Activated CD4-positive, alpha-beta T cell treated with anti-CD3 and anti-CD28 coated beads, Interleukin-2, Interleukin-4, amounts not matched to agents 100 ng/mL and 50 ng/mL, durations not matched to agents 16 hours and 8 hours (primary cell): ENCODE measurements at regions not wholly inside any gene's neighbourhood (a gene's known extent, or its start where the extent isn't known, plus 50 kb on each side); places are given as distances from the start of the nearest gene placed in this dataset.
"Not testable (repeated sequence)": the region's sequence is repeated elsewhere in the genome, so short reads cannot be mapped to it uniquely, and the experiment has no call there.

ENCODE experiments used
- DNase-seq: peaks from one replicate; pipeline ENCODE4 v3.0.0-alpha.2; 2020; ENCODE audit warnings: low spot score

DNA sequence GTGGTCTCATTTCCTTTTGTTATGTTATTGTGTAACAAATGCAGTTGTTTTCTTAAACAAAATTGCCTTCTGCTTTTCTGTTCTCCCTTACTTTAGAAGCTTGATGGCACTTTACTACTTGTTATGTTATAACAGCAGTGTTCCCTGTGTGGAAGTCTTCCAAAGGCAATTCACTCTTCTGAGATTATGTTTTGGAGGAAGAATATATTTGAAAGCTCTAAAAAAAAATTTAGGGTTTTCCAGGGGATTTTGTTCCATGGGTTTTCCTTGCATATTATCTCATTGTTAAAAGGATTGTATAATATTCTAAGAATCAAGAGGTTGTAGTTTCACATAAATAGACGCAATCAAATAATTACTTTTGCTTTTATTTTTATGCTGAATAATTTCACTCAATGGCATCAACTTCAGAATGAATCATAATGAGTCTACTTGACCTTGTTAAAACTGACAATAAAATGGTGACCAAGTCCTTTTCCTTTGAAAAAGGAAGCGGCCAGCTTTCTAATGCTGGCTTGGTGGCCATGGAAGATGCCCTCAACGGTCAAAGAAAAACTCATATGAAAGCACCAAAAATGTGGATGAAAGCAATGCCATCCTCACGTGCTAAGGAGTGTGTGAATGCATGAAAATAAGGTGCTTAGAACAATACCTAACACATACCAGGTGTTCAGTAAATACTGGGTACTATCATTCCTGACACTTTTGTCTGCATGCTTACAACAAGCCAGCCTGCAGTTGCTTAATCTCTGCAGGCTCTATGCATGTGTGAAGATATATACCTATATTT is 92.4 kb upstream of the KLF6 start:
- DNase-seq, result peak; percentile 44

DNA sequence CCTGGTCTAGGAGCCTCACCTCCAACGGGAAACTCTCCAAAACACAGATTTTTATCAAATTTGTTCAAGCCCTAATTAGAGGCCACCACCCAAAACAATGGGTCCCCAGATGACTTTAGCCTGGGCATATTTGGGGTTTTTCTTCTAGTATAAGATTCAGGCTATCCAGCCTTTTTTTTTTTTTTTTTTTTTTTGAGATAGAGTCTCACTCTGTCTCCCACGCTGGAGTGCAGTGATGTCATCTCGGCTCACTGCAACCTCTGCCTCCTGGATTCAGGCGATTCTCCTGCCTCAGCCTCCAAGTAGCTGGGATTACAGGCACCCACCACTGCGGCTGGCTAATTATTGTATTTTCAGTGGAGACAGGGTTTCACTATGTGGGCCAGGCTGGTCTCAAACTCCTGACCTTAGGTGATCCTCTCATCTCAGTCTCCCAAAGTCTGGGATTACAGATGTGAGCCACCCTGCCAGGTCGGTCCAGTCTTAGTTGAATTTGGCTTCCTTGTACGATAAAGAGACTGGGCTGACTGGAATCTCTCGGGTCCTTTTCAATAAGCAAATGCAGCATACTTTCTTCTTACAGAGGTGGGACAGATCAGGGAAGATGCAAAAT is 91.4 kb upstream of the KLF6 start:
- DNase-seq, result no peak

DNA sequence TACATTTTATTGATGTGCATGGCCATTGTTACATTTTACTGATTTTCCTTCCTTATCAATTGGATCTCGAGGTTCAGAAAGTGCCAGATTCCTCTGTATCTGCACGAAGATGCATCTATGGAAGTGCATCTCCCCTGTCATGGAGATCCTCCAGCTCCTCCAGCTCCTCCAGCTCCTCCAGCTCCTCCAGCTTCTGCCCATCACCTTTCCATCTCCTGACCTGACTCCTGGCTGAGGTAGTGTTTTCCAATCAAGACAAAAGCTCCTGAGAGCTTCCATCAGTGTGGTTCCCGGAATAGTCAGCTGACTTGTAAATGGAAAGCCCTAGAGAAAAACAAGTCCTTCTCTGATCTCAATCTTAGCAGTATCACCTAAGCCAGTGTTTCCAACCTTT is 90.8 kb upstream of the KLF6 start:
- DNase-seq, result no peak

DNA sequence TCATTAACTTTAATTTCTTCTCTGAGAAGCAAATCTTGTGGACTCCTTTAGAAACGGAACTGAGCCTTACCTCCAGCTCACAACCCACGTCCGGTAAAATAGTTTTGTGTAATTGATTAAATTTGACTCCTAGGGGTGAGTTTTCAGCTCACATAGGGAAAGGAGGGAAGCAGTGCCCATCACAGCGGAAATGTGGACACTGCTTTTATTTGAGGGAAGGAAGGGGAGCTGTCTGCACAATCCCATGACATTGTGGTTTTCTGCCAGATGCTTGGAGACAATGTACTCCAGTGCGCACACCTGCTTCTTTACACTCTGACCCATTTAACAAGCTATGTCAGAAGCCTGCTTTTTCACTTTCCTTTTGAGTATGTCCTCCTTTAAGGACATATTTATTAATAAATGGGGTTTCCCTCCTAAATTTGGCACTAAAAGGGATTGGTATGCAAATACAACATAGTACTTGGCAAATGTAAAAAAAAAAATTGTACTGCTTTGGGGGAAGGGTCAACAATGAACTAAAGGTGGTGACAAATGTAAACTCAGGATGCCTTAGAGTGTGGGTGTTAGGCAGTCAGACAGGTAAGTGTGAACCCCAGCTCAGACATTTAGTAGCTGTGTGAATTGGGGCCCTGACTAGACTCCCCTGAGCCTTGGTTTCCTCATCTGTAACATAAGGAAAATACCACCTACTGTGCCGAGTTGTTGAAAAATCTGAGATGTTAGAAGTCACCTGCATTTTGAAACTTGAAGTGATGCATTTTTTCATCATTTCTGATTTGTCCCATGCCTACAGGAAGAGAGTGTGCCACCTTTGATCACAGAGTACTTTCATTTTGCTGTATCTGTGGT is 90.2 kb upstream of the KLF6 start:
- DNase-seq, result peak; percentile 58

DNA sequence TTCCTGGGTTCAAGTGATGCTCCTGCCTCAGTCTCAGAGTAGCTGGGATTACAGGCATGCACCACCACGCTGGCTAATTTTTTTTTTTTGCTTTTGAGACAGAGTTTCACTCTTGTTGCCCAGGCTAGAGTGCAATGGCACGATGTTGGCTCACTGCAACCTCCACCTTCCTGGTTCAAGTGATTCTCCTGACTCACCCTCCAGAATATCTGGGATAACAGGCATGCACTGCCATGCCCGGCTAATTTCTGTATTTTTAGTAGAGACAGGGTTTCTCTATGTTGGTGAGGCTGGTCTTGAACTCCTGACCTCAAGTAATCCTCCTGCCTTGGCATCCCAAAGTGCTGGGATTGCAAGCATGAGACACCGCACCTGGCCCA is 89.6 kb upstream of the KLF6 start:
- not testable (repeated sequence) for DNase-seq

DNA sequence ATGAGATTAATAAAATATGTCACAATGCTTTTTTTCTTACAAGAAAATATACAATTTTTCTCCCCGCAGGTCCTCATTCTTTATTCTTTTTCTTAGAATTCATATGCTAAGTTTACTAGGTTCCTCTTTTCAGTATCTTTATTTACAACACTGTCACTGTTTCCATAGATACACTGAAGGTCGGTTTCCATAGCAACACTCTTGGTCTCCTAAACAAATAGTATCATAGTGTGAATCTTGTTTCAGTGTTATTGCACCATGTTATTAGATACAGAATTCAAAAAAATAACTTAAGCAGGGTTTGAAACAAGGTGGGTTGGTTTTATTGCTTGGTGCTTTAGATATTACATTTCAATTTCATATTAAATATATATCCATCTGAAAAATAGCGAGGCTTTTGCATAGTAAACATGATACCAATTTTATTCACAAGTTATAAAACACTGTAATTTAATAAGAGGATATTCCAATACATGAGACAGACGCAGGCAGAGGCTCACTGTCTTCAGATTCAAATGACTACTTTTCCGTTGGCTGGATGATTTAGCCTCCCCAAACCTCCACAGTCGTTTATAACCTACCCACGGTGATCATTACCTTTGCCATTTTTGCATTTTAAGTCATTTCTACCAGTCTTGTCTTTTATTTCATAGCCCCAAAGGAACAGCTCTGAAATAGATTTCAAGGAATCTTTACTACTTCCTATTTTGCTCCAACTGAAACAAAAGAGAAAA is 88.9 kb upstream of the KLF6 start:
- peak; percentile 78 for DNase-seq

DNA sequence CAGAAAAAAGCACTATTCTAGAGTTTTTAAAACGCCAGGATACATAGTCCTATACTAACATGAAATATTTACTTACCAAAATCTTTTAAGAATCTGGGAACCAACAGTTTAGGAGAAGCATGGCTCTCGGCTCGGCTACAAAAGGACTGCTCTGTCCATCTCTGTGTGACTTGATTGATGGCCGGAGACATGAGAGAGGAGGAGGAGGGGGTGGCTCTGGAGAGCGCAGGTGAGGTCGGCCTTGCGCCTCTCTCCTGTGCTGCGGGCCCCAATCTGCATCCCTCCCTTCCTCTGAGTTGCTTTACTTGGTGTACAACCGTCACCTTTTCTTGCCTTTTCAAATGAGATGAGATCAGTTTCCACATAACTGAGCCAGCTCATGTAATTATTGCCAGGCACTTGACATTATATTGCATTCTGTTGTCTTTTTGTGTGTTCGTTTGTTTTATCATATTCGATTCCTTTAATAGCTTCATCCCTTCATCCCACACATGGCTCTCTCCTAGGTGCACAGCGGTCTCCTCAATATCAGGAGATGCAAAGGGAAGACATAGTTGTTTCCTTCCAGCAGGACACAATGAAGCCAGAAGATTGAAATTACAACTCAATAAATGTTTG is 87.8 kb upstream of the KLF6 start:
- no peak for DNase-seq

DNA sequence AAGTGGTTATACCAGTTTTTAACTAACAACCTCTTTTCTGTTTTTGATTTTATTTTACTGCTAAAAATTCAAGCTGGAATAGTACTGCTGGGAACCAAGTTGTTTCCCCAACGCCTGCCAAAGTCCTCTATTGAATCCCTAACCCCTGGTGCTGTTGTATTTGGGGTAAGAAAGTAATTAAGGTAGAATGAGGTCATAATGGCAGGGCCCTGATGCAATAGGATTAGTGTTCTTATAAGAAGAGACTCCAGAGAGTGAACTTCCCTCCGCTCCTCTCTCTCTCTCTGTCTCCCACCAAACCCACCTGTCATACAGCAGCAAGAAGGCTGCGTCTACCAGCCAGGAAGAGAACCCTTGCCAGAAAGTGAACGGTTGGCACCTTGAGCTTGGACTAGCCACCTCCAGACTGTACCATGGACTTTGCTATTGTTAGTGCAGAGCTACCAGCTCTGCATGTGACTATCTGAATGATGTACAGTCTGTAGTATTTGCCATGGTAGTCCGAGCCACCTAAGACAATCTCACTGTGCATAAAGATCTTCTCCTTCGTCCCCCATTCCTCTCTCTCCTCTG is 86.5 kb upstream of the KLF6 start:
- no peak for DNase-seq

DNA sequence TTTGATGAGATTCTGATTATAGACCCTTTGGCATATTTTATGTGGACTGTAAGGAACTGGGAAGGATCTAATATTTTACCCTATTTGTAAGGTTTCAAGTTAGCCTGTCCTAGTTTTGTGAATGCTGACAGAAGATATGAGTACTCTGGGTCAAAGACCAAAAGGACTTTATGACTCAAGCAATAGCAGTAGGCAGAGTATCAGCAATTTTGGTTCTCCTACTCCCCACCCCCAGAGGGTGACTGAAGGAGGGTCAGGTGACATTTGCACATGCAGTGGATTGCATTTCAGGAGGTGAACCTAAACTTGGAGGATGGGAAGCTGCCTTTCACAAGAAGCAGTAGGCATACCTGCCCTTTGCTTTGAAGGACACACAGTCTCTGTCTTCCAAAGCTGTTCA is 84.0 kb upstream of the KLF6 start:
- DNase-seq, result peak; percentile 65

DNA sequence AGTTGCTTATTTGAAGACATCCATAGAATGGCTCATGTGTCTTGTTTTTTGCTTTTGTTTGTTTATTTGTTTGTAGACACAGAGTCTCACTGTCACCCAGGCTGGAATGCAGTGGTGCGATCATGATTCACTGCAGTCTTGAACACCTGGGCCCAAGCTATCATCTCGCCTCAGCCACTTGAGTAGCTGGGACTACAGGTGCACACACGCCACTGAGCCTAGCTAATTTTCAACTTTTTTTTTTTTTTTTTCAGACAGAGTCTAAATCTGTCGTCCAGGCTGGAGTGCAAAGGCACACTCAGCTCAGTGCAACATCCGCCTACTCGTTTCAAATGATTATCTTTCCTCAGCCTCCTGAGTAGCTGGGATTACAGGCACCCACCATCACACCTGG is 83.3 kb upstream of the KLF6 start:
- no peak for DNase-seq

DNA sequence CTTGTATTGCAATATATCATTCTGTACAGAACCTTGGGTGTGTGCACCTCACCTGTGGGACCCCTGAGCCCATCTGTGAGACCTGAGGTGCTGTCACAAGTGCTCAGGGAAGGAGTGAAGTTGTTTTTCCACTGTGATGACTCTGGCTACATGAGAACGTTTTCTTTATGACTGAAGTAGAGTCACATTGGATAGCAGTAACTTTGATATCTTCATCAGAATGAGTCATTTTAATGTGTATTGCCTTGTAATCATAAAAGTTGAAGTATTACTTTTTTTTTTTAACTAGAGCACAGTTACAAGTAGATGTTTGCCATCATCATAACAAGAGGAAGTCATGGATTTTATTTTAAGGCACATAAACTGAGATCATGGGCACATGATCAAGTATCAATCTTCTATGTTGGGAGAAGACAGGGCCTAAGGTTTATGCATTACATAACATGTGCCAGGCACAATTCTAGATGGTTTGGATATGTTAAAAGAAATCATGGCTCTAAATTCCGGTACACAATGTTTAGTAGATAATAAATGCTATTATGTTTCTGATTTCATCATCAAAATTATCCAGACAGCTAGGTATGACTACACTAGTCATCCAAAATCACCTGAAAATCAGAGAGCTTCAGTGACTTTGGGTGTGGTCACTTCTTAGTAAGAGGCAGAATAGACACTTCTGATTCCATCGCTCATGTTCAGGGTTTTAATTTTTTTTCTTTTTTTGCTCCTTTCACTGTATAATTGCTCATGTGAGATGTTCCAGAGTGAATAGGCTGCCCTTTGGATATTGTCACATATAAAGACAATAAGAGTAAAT is 82.7 kb upstream of the KLF6 start:
- peak; percentile 61 for DNase-seq

DNA sequence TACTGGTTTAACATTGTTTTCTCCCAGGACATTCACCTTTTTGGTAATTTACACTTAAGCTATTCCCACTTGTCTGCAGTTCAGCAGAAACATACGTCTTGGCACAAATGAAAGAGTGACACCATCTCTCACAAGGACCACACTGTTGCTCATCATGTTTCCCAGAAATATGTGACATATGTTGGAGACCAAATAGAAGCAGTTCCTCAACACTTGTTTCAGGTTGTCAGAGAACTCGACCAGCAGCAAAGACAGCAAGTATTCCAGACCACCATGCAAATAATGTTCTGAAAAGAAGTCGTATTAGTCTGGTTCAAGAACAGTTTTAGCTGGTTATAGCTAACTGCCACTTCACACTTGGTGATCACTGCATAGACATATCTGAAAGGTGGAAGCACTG is 81.3 kb upstream of the KLF6 start:
- peak; percentile 71 for DNase-seq

DNA sequence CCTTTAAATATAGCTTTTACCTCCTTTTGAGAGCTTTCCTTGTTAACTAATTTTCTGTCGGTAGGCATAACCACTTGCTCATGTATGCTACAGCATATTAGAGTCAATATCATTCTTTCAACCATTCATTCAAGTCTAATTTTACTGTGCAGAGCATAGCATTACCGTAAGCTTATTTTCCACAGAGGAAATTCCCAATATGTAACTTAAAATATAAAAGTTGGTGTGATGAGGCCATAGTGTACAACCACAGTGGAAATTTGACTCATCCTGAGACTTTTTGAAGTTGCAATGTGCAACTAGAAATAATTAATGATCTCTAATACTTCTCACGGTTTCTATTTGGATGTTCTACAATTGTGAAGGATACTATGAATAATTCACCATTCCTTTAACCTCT is 80.6 kb upstream of the KLF6 start:
- peak; percentile 55 for DNase-seq

DNA sequence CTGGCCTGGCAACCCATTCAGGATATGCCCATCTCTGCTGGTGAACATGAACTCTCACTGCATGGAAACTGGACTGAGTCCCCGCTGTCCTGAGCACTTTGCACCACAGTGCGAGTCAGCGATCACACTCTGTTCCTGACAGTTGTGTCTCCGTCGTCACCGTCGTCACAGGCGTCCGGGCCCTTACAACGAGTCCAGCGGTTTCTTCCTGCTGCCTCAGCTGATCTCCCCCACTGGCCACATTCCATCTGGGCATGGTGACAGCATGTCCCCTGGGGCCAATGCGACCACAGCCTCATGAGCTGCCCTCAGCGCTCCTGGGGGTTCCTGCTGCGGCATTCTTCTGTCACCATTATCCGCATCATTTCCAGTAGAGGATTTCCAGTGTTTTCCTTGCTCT is 76.8 kb upstream of the KLF6 start:
- no peak for DNase-seq

DNA sequence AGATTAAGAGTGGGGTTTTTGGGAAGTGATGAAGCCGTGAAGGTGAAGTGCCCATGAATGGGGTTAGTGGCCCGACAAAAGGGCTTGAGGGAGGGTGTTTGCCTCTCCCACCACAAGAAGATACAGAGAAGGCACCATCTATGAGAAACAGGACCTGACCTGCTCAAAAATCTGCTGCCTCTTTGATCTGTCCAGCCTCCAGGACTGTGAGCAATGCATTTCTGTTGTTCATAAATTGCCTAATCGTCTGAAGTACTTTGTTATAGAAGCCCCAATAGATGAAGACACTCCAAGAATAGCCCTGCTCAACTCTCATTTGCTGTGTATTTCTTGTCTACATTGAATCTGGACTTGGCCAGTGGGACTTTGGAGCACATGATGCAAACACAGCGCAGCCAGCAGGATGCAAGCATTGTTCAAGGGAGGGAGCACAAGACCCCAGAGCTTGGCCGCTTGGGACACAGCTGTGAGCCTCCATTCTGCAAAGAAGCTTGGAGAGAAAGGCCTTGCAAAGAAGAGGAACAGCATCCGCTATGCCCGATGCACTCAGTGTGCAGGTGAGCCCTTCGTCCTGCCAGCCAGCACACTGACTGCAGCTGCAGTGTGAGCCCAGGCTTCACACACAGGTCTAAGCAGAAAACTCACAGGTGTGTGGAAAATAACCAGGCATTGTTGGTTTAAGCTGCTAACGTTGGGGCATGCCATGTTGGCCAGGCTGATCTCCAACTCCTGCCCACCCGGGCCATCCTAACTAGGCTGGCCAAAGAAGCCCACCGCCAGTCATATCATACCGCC is 73.2 kb upstream of the KLF6 start:
- no peak for DNase-seq

DNA sequence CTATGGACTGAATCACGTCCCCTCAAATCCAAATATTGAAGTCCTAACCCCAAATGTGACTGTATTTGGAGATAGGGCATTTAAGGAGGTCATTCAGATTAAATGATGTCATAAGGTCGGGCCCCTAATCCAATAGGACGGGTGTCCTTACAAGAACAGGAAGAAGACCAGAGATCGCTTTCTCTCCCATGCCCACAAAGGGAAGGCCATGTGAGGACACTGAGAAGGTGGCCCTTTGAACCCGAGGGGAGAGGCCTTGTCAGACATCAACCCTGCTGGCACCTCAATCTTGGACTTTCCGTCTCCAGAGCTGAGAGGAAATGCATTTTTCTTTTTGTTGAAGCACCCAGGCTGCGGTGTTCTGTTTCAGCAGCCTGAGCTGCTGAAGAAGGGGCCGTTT is 72.3 kb upstream of the KLF6 start:
- no peak for DNase-seq

DNA sequence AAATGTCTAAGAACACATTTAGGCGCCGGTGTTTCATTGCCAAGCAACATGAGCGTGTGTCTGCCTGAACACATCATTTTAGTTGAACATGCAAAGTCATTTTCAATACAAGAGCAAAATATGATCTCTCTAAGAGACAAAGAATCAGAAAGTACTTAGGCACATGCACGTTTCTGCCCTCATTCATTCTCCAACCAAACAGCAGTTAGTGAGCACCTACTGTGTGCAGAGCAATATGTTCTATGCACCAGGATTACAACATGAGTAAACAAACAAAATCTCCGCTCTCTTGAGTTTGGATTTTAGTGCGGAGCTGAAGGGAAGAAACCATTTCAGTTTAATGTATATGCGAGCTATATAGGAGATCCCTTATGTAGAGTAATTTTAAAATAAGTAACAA is 71.6 kb upstream of the KLF6 start:
- no peak for DNase-seq

DNA sequence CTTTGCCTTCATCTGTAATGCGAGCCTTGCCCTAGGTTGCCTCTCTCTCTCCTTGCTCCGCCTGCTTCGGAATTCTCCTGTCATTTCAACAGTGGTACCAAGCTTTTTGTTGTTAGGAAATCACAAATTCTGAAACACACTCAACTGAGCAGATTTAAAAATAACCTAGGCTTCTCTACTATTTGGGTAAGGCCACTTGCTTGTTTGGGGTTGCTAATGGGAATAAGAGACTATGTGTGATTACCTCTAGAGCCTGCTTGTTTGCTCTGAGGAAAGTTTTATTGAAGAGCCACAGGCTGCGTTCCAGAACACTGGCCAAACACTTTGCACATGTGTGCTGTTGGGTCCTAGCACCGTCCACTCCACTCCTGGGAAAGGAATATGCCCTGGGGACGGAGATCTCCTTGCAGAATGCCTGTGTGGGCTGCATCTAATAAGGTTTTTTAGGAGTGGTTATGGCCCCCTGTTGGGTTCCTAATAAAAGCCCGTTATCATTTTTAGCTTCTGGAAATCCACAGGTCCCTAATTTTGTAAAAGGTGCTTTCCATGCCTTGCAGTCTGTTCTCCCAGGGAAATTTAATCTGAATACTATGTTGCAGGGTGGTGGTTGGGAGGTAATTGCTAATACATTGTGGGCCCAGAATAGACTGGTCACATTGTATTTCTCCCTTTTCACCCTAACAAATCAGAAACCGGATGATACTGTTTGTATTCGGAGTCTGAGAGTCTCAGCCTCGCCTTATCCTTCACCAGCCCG is 68.7 kb upstream of the KLF6 start:
- DNase-seq, result no peak

DNA sequence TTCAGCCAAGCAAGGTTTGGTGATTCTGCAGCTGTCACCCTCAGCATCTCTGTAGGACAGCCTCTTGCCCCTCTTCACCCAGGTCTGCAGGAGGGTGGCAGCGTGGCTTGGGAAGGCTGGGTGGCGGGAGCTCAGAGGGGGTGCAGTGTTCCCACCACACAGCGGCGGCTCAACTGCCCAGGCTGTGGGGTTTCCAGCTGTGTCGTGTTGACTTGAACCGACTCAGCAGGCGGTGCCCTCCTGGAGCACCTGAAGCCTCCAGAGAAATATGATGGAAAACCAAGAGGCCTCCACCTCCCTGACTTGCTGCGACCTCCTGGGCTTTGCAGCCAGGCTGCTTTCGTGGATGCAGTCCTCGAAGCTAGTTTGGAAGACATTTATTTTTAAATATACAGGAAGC is 68.0 kb upstream of the KLF6 start:
- no peak for DNase-seq
